HEK293 (cell line): ENCODE measurements at regions not wholly inside any gene's neighbourhood (a gene's known extent, or its start where the extent isn't known, plus 50 kb on each side); places are given as distances from the start of the nearest gene placed in this dataset.

Source experiments
- CTCF ChIA-PET: fragments of 350-600 bp; formaldehyde crosslinking; extraction: SDS; loops from one replicate; lab custom pipeline; 2021; ENCODE audit warnings: antibody characterized with exemption; lab: Yijun Ruan, JAX
- POLR2A ChIA-PET: fragments of 300-600 bp; formaldehyde crosslinking; extraction: SDS; loops from one replicate; lab custom pipeline; 2020; ENCODE audit warnings: antibody characterized with exemption, inconsistent platforms; lab: Yijun Ruan, JAX
- H3K27ac ChIP-seq: fragments of 200-500 bp; sonication (Bioruptor generic); 2 replicates; pipeline ENCODE4 v1.5.1; 2014; ENCODE audit warnings: low read depth, low read length, control low read depth, inconsistent platforms; ENCODE audit errors: extremely low read depth
- H3K36me3 ChIP-seq, 2 experiments: fragments of 200-500 bp in 1 of 2; sonication (Bioruptor generic) in 1 of 2; 1 replicate in 1 of 2; 2 replicates in 1 of 2; pipeline ENCODE4 v1.5.1; 2014 to 2017; ENCODE audit warnings: inconsistent platforms in 2 of 2, low read length in 2 of 2; ENCODE audit not compliant: control insufficient read depth in 2 of 2, insufficient read depth in 1 of 2
- H3K4me1 ChIP-seq: fragments of 200-500 bp; sonication (Bioruptor generic); 2 replicates; pipeline ENCODE4 v1.5.1; 2014; ENCODE audit warnings: mild to moderate bottlenecking, low read length, inconsistent platforms; ENCODE audit not compliant: control insufficient read depth, insufficient read depth
- H3K4me3 ChIP-seq: 2 replicates; pipeline ENCODE4 v1.5.1; 2011; ENCODE audit warnings: low read depth, mild to moderate bottlenecking, control low read depth, low read length, moderate library complexity
- H3K9me3 ChIP-seq: fragments of 200-500 bp; sonication (Bioruptor generic); 2 replicates; pipeline ENCODE4 v1.5.1; 2014; ENCODE audit warnings: low read depth, low read length, inconsistent platforms; ENCODE audit not compliant: control insufficient read depth, insufficient read depth
- BCL11A ChIP-seq: fragments of 450-650 bp; formaldehyde crosslinking; IDR thresholded peaks from 2 replicates; pipeline ENCODE4 v1.5.1; 2016; ENCODE audit warnings: low read depth, missing biosample characterization, missing genetic modification characterization
- CTCF ChIP-seq: fragments of 450-650 bp; formaldehyde crosslinking; IDR thresholded peaks from 2 replicates; pipeline ENCODE4 v1.5.1; 2016; ENCODE audit warnings: missing biosample characterization, missing genetic modification characterization
- HOXA7 ChIP-seq: sonication (generic); formaldehyde crosslinking; IDR thresholded peaks from 2 replicates; pipeline ENCODE4 v1.8.1; 2022; ENCODE audit warnings: missing genetic modification reagents, borderline replicate concordance
- KLF1 ChIP-seq: fragments of 450-650 bp; formaldehyde crosslinking; IDR thresholded peaks from 2 replicates; pipeline ENCODE4 v1.5.1; 2016; ENCODE audit warnings: missing biosample characterization, missing genetic modification characterization
- KLF16 ChIP-seq: fragments of 450-650 bp; formaldehyde crosslinking; IDR thresholded peaks from 2 replicates; pipeline ENCODE4 v1.5.1; 2017; ENCODE audit warnings: missing biosample characterization, missing genetic modification characterization
- MEIS1 ChIP-seq: sonication (generic); formaldehyde crosslinking; IDR thresholded peaks from 2 replicates; pipeline ENCODE4 v1.8.1; 2022; ENCODE audit warnings: missing genetic modification reagents, mild to moderate bottlenecking, borderline replicate concordance
- PRDM1 ChIP-seq: fragments of 450-650 bp; formaldehyde crosslinking; IDR thresholded peaks from 2 replicates; pipeline ENCODE4; 2016; ENCODE audit warnings: missing biosample characterization, missing genetic modification characterization
- SP2 ChIP-seq: fragments of 450-650 bp; formaldehyde crosslinking; IDR thresholded peaks from 2 replicates; pipeline ENCODE4 v1.5.1; 2016; ENCODE audit warnings: missing biosample characterization, missing genetic modification characterization
- ZBTB17 ChIP-seq: fragments of 450-650 bp; formaldehyde crosslinking; IDR thresholded peaks from 2 replicates; pipeline ENCODE4 v1.5.1; 2016; ENCODE audit warnings: missing biosample characterization, missing genetic modification characterization
- ZFP3 ChIP-seq: fragments of 450-650 bp; formaldehyde crosslinking; IDR thresholded peaks from 2 replicates; pipeline ENCODE4 v1.5.1; 2016; ENCODE audit warnings: low read depth, missing biosample characterization, missing genetic modification characterization
- ZFP41 ChIP-seq: fragments of 450-650 bp; formaldehyde crosslinking; IDR thresholded peaks from 2 replicates; pipeline ENCODE4 v1.5.1; 2016; ENCODE audit warnings: missing biosample characterization, missing genetic modification characterization, borderline replicate concordance
- ZNF18 ChIP-seq: fragments of 450-650 bp; formaldehyde crosslinking; IDR thresholded peaks from 2 replicates; pipeline ENCODE4 v1.5.1; 2016; ENCODE audit warnings: missing biosample characterization, missing genetic modification characterization
- ZNF26 ChIP-seq: fragments of 450-650 bp; formaldehyde crosslinking; IDR thresholded peaks from 2 replicates; pipeline ENCODE4 v1.5.1; 2016; ENCODE audit warnings: missing biosample characterization, missing genetic modification characterization
- ZNF324 ChIP-seq: fragments of 450-650 bp; formaldehyde crosslinking; IDR thresholded peaks from 2 replicates; pipeline ENCODE4 v1.5.1; 2016; ENCODE audit warnings: missing biosample characterization, missing genetic modification characterization
- ZNF394 ChIP-seq: fragments of 450-650 bp; formaldehyde crosslinking; IDR thresholded peaks from 2 replicates; pipeline ENCODE4 v1.5.1; 2016; ENCODE audit warnings: missing biosample characterization, missing genetic modification characterization, mild to moderate bottlenecking, moderate library complexity, borderline replicate concordance
- ZNF558 ChIP-seq: fragments of 450-650 bp; formaldehyde crosslinking; IDR thresholded peaks from 2 replicates; pipeline ENCODE4 v1.5.1; 2016; ENCODE audit warnings: missing biosample characterization, missing genetic modification characterization
- ZNF610 ChIP-seq: fragments of 450-650 bp; formaldehyde crosslinking; IDR thresholded peaks from 2 replicates; pipeline ENCODE4 v1.5.1; 2016; ENCODE audit warnings: missing biosample characterization, missing genetic modification characterization, borderline replicate concordance
- ZNF658 ChIP-seq: fragments of 450-650 bp; formaldehyde crosslinking; IDR thresholded peaks from 2 replicates; pipeline ENCODE4; 2016; ENCODE audit warnings: missing biosample characterization, missing genetic modification characterization
- ZNF777 ChIP-seq: fragments of 450-650 bp; formaldehyde crosslinking; IDR thresholded peaks from 2 replicates; pipeline ENCODE4 v1.5.1; 2017; ENCODE audit warnings: missing biosample characterization, missing genetic modification characterization, borderline replicate concordance
- TF ChIP-seq, protein P1 (sequence below): fragments of 450-650 bp; formaldehyde crosslinking; IDR thresholded peaks from 2 replicates; pipeline ENCODE4 v1.5.1; 2016; ENCODE audit warnings: missing biosample characterization, missing genetic modification characterization
- TF ChIP-seq, protein P2 (sequence below): fragments of 450-650 bp; formaldehyde crosslinking; IDR thresholded peaks from 2 replicates; pipeline ENCODE4 v1.5.1; 2016; ENCODE audit warnings: missing biosample characterization, missing genetic modification characterization
- TF ChIP-seq, protein P3 (sequence below): fragments of 450-650 bp; formaldehyde crosslinking; IDR thresholded peaks from 2 replicates; pipeline ENCODE4 v1.5.1; 2016; ENCODE audit warnings: missing biosample characterization, missing genetic modification characterization

DNA sequence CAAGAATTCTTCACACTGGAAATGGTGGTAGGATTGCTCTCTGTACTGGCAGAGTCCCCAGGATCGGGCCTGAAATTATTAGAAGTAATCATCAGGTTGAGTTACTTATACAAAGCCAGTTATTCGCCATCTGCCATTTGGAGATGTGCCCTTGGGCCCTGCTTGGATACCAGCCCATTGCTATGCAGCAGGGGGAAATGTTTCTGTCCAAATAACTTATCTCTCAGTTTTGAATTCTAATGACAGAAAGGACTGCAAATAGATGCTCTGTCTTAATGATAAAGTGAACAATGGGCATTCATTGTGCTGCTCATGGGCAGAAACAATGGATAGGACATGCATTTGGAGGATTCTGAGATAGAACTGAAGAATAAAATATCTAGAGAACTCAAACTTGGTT, 139.1 kb upstream of the PELI2 start:
- CTCF ChIA-PET = no interaction called here
- H3K9me3 ChIP-seq = no peaks in the 10 kb centered on the region
- TF ChIP-seq KLF16 = no peak
- no peak for TF ChIP-seq ZNF18 (tag by site-specific recombination)
- TF ChIP-seq ZNF324 (tag by site-specific recombination) = no peak
- no peak for TF ChIP-seq SP2 (tag by site-specific recombination)

DNA sequence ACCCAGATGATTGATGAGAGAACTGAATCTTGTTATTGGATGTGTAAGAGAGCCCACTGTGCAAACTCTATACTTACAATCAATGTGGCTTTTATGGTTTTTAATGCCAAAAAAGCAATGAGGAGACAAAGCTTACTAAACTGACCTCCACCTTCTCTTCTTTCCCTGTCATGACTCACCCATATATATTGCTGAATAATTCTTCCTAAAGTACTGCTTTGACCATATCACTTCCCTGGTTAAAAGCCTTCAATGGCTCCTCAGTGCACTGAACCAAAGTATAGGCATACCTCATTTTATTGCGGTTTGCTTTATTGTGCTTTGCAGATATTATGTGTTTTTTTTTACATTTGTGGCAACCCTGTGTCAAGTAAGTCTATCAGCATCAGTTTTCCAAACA, 138.4 kb upstream of the PELI2 start:
- Histone ChIP-seq H3K4me1 (no peaks in the 10 kb centered on the region; the same call in 1 of the 2 replicates), H3K27ac (no peak overlapping the region), H3K9me3 (no peaks in the 10 kb centered on the region)
- ChIA-PET POLR2A (no interaction called here), CTCF (no interaction called here)
- TF ChIP-seq, protein P1, sequence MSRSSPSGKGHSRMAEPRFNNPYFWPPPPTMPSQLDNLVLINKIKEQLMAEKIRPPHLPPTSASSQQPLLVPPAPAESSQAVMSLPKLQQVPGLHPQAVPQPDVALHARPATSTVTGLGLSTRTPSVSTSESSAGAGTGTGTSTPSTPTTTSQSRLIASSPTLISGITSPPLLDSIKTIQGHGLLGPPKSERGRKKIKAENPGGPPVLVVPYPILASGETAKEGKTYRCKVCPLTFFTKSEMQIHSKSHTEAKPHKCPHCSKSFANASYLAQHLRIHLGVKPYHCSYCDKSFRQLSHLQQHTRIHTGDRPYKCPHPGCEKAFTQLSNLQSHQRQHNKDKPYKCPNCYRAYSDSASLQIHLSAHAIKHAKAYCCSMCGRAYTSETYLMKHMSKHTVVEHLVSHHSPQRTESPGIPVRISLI = no peak
- TF ChIP-seq ZFP41 (no peak), ZNF658 (no peak), ZFP3 (tag by site-specific recombination) (no peak), KLF1 (tag by site-specific recombination) (no peak), ZNF558 (no peak), ZNF26 (tag by site-specific recombination) (no peak), PRDM1 (tag by site-specific recombination) (no peak), CTCF (tag by site-specific recombination) (no peak), ZNF610 (tag by site-specific recombination) (no peak), ZNF394 (tag by site-specific recombination) (no peak), BCL11A (tag by site-specific recombination) (no peak), ZNF777 (tag by site-specific recombination) (no peak), MEIS1 (CRISPR knock-in tag) (no peak), ZBTB17 (tag by site-specific recombination) (no peak), HOXA7 (CRISPR knock-in tag) (no peak)
- TF ChIP-seq, protein P2, sequence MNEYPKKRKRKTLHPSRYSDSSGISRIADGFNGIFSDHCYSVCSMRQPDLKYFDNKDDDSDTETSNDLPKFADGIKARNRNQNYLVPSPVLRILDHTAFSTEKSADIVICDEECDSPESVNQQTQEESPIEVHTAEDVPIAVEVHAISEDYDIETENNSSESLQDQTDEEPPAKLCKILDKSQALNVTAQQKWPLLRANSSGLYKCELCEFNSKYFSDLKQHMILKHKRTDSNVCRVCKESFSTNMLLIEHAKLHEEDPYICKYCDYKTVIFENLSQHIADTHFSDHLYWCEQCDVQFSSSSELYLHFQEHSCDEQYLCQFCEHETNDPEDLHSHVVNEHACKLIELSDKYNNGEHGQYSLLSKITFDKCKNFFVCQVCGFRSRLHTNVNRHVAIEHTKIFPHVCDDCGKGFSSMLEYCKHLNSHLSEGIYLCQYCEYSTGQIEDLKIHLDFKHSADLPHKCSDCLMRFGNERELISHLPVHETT = no peak
- TF ChIP-seq, protein P3, sequence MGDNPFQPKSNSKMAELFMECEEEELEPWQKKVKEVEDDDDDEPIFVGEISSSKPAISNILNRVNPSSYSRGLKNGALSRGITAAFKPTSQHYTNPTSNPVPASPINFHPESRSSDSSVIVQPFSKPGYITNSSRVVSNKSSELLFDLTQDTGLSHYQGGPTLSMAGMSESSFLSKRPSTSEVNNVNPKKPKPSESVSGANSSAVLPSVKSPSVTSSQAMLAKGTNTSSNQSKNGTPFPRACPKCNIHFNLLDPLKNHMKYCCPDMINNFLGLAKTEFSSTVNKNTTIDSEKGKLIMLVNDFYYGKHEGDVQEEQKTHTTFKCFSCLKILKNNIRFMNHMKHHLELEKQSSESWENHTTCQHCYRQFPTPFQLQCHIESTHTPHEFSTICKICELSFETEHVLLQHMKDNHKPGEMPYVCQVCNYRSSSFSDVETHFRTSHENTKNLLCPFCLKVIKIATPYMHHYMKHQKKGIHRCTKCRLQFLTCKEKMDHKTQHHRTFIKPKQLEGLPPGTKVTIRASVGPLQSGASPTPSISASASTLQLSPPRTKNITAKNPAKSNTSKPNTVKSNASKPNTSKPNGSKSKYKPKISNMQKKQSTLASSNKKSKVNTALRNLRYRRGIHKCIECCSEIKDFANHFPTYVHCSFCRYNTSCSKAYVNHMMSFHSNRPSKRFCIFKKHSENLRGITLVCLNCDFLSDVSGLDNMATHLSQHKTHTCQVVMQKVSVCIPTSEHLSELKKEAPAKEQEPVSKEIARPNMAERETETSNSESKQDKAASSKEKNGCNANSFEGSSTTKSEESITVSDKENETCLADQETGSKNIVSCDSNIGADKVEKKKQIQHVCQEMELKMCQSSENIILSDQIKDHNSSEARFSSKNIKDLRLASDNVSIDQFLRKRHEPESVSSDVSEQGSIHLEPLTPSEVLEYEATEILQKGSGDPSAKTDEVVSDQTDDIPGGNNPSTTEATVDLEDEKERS = no peak
- TF ChIP-seq, all 188 proteins: peak for 0
- H3K4me3 ChIP-seq = no peak overlapping the region
- H3K36me3 ChIP-seq = no peaks in the 10 kb centered on the region

More for the DNA sequence above, 139.1 kb upstream of the PELI2 start:
- Histone ChIP-seq H3K4me1 (no peaks in the 10 kb centered on the region; the same call in 1 of the 2 replicates), H3K4me3 (no peak overlapping the region), H3K36me3 (no peaks in the 10 kb centered on the region), H3K27ac (no peak overlapping the region)
- POLR2A ChIA-PET = no interaction called here
